IMR-90 (cell line): ENCODE measurements at regions not wholly inside any gene's neighbourhood (a gene's known extent, or its start where the extent isn't known, plus 50 kb on each side); places are given as distances from the start of the nearest gene placed in this dataset.

Experiments used
- ATAC-seq: fragments of 200-7000 bp; cut with Tn5 transposase; 2 replicates; pipeline ENCODE4 v1.9.1; 2020; ENCODE audit warnings: low read depth, mild to moderate bottlenecking, moderate library complexity
- BruUV-seq: library from RNA; stranded (reverse); fragments of 400-500 nt; replicated peaks from 2 replicates; lab custom pipeline; 2021; lab: Mats Ljungman, UMichigan
- CTCF ChIA-PET: fragments of 300-600 bp; formaldehyde crosslinking; extraction: SDS; loops from one replicate; lab custom pipeline; 2021; ENCODE audit warnings: antibody characterized with exemption; lab: Yijun Ruan, JAX
- POLR2A ChIA-PET: fragments of 300-600 bp; sonication (Branson Sonifier 250); formaldehyde crosslinking; loops from one replicate; lab custom pipeline; 2022; ENCODE audit warnings: antibody characterized with exemption; ENCODE audit not compliant: unreplicated experiment; lab: Charles Lee
- DNase-seq: peaks from one replicate; pipeline ENCODE4 v3.0.0; 2013
- H2AFZ ChIP-seq: replicated peaks from 2 replicates; pipeline ENCODE3; 2013; ENCODE audit warnings: low read length, mild to moderate bottlenecking; ENCODE audit not compliant: poor library complexity
- H2AK5ac ChIP-seq: 2 replicates; pipeline ENCODE4 v1.6.1; 2013; ENCODE audit warnings: low read depth, low read length, inconsistent platforms
- H2AK9ac ChIP-seq: replicated peaks from 2 replicates; pipeline ENCODE3; 2013; ENCODE audit warnings: mild to moderate bottlenecking, low read depth, low read length, moderate library complexity; ENCODE audit not compliant: poor library complexity
- H2BK120ac ChIP-seq: 2 replicates; pipeline ENCODE4 v1.6.1; 2013; ENCODE audit warnings: low read depth, low read length, inconsistent platforms
- H2BK15ac ChIP-seq: 3 replicates; pipeline ENCODE4 v1.6.1; 2013; ENCODE audit warnings: low read depth, low read length, inconsistent platforms
- H2BK20ac ChIP-seq: 2 replicates; pipeline ENCODE4 v1.6.1; 2013; ENCODE audit warnings: low read depth, mild to moderate bottlenecking, inconsistent platforms, low read length, moderate library complexity
- H2BK5ac ChIP-seq: 2 replicates; pipeline ENCODE4 v1.6.1; 2013; ENCODE audit warnings: mild to moderate bottlenecking, low read depth, low read length, inconsistent platforms; ENCODE audit not compliant: poor library complexity, severe bottlenecking
- H3K14ac ChIP-seq: replicated peaks from 2 replicates; pipeline ENCODE4 v1.6.1; 2013; ENCODE audit warnings: low read depth, low read length, inconsistent platforms
- H3K18ac ChIP-seq: 2 replicates; pipeline ENCODE4 v1.6.1; 2013; ENCODE audit warnings: low read depth, low read length, control low read depth
- H3K23ac ChIP-seq: 2 replicates; pipeline ENCODE4 v1.6.1; 2013; ENCODE audit warnings: low read depth, low read length, inconsistent platforms
- H3K27ac ChIP-seq: 2 replicates; pipeline ENCODE4 v1.5.1; 2013; ENCODE audit warnings: mild to moderate bottlenecking, control low read depth, low read length; ENCODE audit not compliant: insufficient read depth
- H3K27me3 ChIP-seq: 2 replicates; pipeline ENCODE4 v1.6.1; 2013; ENCODE audit warnings: low read length; ENCODE audit not compliant: control insufficient read depth, insufficient read depth
- H3K36me3 ChIP-seq: 2 replicates; pipeline ENCODE4 v1.6.1; 2013; ENCODE audit warnings: low read length, mixed read lengths; ENCODE audit not compliant: control insufficient read depth, insufficient read depth
- H3K4ac ChIP-seq: 2 replicates; pipeline ENCODE4 v1.6.1; 2013; ENCODE audit warnings: low read depth, low read length, inconsistent platforms
- H3K4me1 ChIP-seq: 2 replicates; pipeline ENCODE4 v1.6.1; 2013; ENCODE audit warnings: low read length, mixed read lengths; ENCODE audit not compliant: control insufficient read depth, insufficient read depth
- H3K4me2 ChIP-seq: 2 replicates; pipeline ENCODE4 v1.6.1; 2013; ENCODE audit warnings: low read depth, mild to moderate bottlenecking, control low read depth, low read length, moderate library complexity
- H3K4me3 ChIP-seq: 2 replicates; pipeline ENCODE4 v1.5.1; 2013; ENCODE audit warnings: low read depth, mild to moderate bottlenecking, control low read depth, low read length, moderate library complexity; ENCODE audit not compliant: insufficient read depth
- H3K56ac ChIP-seq: 2 replicates; pipeline ENCODE4 v1.6.1; 2013; ENCODE audit warnings: low read length, inconsistent platforms; ENCODE audit not compliant: insufficient read depth; ENCODE audit errors: extremely low read depth
- H3K79me1 ChIP-seq, 2 experiments: 2 replicates each; pipeline ENCODE4 v1.6.1; 2013; ENCODE audit warnings: low read length in 2 of 2, inconsistent platforms in 1 of 2, low read depth in 1 of 2
- H3K9ac ChIP-seq: 2 replicates; pipeline ENCODE4 v1.6.1; 2013; ENCODE audit warnings: low read depth, low read length, control low read depth
- H3K9me1 ChIP-seq: 2 replicates; pipeline ENCODE4 v1.6.1; 2013; ENCODE audit warnings: low read length, inconsistent platforms; ENCODE audit not compliant: insufficient read depth
- H3K9me3 ChIP-seq: 2 replicates; pipeline ENCODE4 v1.6.1; 2013; ENCODE audit warnings: low read length; ENCODE audit not compliant: control insufficient read depth, insufficient read depth
- H4K20me1 ChIP-seq: 2 replicates; pipeline ENCODE4 v1.6.1; 2013; ENCODE audit warnings: low read length, inconsistent platforms; ENCODE audit not compliant: insufficient read depth
- H4K5ac ChIP-seq: 2 replicates; pipeline ENCODE4 v1.6.1; 2013; ENCODE audit warnings: mild to moderate bottlenecking, low read depth, low read length, control low read depth
- H4K8ac ChIP-seq, 2 experiments: 2 replicates each; pipeline ENCODE4 v1.6.1; 2013; ENCODE audit warnings: low read depth in 2 of 2, low read length in 2 of 2, control low read depth in 1 of 2, inconsistent platforms in 1 of 2
- H4K91ac ChIP-seq: 2 replicates; pipeline ENCODE4 v1.6.1; 2013; ENCODE audit warnings: low read depth, low read length, inconsistent platforms; ENCODE audit not compliant: insufficient read depth
- FOS ChIP-seq: fragments of 150-350 bp; IDR thresholded peaks from 2 replicates; pipeline ENCODE4 v1.6.1; 2016; ENCODE audit warnings: low read depth, low read length
- MAZ ChIP-seq: IDR thresholded peaks from 2 replicates; pipeline ENCODE4 v1.6.1; 2012; ENCODE audit warnings: low read depth, mild to moderate bottlenecking, low read length, improper control_type of control experiment, moderate library complexity, borderline replicate concordance
- NFE2L2 ChIP-seq: fragments of 150-350 bp; IDR thresholded peaks from 2 replicates; pipeline ENCODE4 v1.6.1; 2016; ENCODE audit warnings: low read depth, mild to moderate bottlenecking, low read length
- POLR2A ChIP-seq: IDR thresholded peaks from 2 replicates; pipeline ENCODE4 v1.6.1; 2012; ENCODE audit warnings: mild to moderate bottlenecking, low read depth, low read length
- SMC3 ChIP-seq: fragments of 150-350 bp; IDR thresholded peaks from 2 replicates; pipeline ENCODE4 v1.6.1; 2016; ENCODE audit warnings: low read depth, mild to moderate bottlenecking, antibody characterized with exemption, low read length, moderate library complexity
- WGBS, 2 experiments: methylation state at CpG; one replicate each; pipeline versions ENCODE4 v1.1.5 to v1.1.7; 2013; ENCODE audit warnings: missing lambda C conversion rate in 2 of 2; ENCODE audit not compliant: insufficient read length in 1 of 2; ENCODE audit errors: extremely low coverage in 2 of 2; 5-methylcytosine and 5-hydroxymethylcytosine counted together
- dilution Hi-C: fragments of 300-500 bp; cut with HindIII; formaldehyde crosslinking; loops from one replicate; pipeline ENCODE4 v1.14.3; 2018; ENCODE audit warnings: low sequenced_read_pairs; ENCODE audit not compliant: unreplicated experiment
- in situ Hi-C: fragments of 300-500 bp; cut with MboI; formaldehyde crosslinking; loops from 3 replicates; pipeline ENCODE4 v1.14.3; 2019; ENCODE audit warnings: low sequenced_read_pairs, inconsistent platforms, mixed read lengths
- intact Hi-C: fragments of 100-400 bp; cut with micrococcal nuclease; formaldehyde crosslinking; loops from 2 replicates; pipeline ENCODE4 v1.10.0; 2022
- TF ChIP-seq, protein P1 (sequence below): fragments of 150-350 bp; IDR thresholded peaks from 2 replicates; pipeline ENCODE4 v1.6.1; 2017; ENCODE audit warnings: mild to moderate bottlenecking, antibody characterized with exemption, low read length, low read depth
- TF ChIP-seq, protein P2 (sequence below): fragments of 150-350 bp; IDR thresholded peaks from 2 replicates; pipeline ENCODE4 v1.6.1; 2016; ENCODE audit warnings: low read depth, mild to moderate bottlenecking, low read length, moderate library complexity, borderline replicate concordance

DNA sequence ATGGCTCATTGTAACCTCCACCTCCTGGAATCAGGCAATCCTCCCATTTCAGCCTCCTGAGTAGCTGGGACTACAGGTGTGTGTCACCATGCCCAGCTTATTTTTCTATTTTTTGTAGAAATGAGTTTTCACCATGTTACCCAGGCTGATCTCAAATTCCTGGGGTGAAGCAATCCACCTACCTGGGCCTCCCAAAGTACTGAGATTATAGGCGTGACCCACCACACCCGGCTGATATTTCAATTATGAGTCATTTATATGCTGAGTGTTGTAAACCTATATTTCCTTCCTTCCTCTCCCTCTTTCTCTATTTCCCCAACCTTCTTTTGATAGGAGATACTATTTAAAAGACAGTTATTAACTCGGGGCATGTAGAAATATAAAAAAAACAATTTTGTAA lies 469.6 kb upstream of the ID2 start:
- ATAC-seq (no peak), DNase-seq (no peak)
- TF ChIP-seq, protein P1, sequence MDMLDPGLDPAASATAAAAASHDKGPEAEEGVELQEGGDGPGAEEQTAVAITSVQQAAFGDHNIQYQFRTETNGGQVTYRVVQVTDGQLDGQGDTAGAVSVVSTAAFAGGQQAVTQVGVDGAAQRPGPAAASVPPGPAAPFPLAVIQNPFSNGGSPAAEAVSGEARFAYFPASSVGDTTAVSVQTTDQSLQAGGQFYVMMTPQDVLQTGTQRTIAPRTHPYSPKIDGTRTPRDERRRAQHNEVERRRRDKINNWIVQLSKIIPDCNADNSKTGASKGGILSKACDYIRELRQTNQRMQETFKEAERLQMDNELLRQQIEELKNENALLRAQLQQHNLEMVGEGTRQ, result no peak
- TF ChIP-seq, protein P2, sequence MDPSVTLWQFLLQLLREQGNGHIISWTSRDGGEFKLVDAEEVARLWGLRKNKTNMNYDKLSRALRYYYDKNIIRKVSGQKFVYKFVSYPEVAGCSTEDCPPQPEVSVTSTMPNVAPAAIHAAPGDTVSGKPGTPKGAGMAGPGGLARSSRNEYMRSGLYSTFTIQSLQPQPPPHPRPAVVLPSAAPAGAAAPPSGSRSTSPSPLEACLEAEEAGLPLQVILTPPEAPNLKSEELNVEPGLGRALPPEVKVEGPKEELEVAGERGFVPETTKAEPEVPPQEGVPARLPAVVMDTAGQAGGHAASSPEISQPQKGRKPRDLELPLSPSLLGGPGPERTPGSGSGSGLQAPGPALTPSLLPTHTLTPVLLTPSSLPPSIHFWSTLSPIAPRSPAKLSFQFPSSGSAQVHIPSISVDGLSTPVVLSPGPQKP, result no peak
- no peak for TF ChIP-seq NFE2L2
- TF ChIP-seq FOS, result no peak
- no peak for TF ChIP-seq MAZ
- no peak for TF ChIP-seq POLR2A
- TF ChIP-seq SMC3, result no peak
- Histone ChIP-seq H2AK5ac (no peak overlapping the region), H3K9me1 (peaks cover under 1% of the 10 kb centered on the region; the same call in 1 of the 2 replicates), H2BK5ac (no peak overlapping the region), H3K4me3 (no peak overlapping the region), H3K18ac (no peak overlapping the region), H3K27ac (no peak overlapping the region), H3K56ac (no peak overlapping the region), H4K8ac (no peak overlapping the region), H3K4ac (no peak overlapping the region), H3K27me3 (no peaks in the 10 kb centered on the region), H4K20me1 (no peaks in the 10 kb centered on the region), H2BK15ac (no peak overlapping the region), H2BK20ac (no peak overlapping the region), H3K4me2 (no peak overlapping the region), H2AK9ac (no peak overlapping the region), H2BK120ac (no peak overlapping the region), H3K4me1 (no peaks in the 10 kb centered on the region), H3K14ac (no peak overlapping the region), H4K5ac (no peak overlapping the region), H3K79me1 (no peaks in the 10 kb centered on the region), H2AFZ (no peak overlapping the region), H4K91ac (no peak overlapping the region), H3K9ac (no peak overlapping the region), H3K36me3 (no peaks in the 10 kb centered on the region), H3K23ac (no peak overlapping the region), H3K9me3 (peaks cover 6% of the 10 kb centered on the region)
- CTCF ChIA-PET, result no interaction called here
- no TSS peak for BruUV-seq
- dilution Hi-C loops (no loop called here), intact Hi-C loops (no loop called here), in situ Hi-C loops (no loop called here)
- WGBS, 2 experiments, result no CpG with 5 or more reads among the region's 3 CpGs
- POLR2A ChIA-PET, result no interaction called here
